Activated CD8-positive, alpha-beta memory T cell treated with anti-CD3 and anti-CD28 coated beads for 24 hours (primary cell): ENCODE measurements at regions not wholly inside any gene's neighbourhood (a gene's known extent, or its start where the extent isn't known, plus 50 kb on each side); places are given as distances from the start of the nearest gene placed in this dataset.

Experiments
- DNase-seq: peaks from one replicate; pipeline ENCODE4 v3.0.0-alpha.2; 2020

DNA sequence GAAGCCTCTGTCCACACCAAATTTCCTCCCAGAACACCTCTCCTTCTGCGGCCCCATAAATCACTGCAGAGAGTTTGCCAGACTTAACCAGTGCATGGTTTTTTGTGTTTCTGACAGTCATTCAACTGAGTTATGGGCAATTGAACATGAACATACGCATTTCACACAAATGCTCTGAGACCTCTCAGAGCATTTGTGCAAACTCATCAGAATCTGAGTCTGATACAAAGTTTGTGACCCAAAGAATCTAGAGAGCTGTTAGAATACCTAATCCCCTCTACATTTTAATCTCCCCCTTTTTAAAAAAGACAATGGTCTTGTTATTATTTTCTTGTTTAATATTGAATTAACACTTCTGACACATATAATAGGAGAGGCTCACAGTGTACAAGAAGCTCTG lies 416.9 kb upstream of the SMARCA2 start:
- DNase-seq: no peak

DNA sequence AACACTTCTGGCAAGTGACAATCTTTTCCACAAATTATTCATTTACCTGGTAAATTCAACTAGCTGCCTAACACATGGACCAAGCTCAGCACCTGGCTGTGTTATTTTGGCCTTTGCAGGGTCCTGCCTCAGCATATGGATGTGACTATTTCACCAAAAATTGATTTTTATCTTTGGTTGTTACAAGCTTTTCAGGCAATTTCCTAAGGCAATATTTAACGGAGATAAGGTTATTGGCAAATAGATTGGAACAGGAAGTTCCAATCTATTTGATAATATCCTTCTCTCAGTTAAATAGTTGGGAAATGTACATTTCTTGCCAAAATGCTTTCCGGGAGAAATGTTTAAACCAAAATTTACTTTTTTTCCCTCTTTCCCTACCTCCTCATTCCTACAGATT lies 415.2 kb upstream of the SMARCA2 start:
- no peak for DNase-seq

DNA sequence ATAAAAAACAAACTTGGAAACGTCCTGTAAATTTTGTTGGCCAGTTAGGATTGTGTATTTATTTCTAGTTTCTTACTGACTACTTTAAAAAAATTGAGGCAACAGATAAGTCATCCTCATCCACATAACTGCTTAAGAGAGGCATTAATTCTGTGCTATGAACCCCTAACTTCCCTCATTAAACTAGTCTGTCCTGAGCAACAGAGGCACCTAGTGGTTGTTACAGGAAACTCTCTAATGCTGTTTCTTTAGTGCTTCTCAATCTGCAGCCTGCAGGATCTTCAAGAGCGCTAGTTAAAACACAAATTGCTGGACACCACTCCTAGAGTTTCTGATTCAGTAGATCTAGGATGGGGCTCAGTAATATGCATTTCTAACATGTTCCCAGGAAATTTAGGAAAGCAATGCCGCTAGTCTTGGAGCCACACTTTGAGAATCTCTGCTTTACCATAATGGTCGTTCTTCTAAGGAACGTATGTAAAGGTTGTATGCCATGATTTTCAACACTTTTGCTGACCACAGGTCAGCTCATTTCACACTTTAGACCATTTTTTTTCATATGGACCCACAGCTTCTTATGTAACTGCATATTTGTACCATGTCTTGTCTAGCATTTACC lies 410.1 kb upstream of the SMARCA2 start:
- no peak for DNase-seq

DNA sequence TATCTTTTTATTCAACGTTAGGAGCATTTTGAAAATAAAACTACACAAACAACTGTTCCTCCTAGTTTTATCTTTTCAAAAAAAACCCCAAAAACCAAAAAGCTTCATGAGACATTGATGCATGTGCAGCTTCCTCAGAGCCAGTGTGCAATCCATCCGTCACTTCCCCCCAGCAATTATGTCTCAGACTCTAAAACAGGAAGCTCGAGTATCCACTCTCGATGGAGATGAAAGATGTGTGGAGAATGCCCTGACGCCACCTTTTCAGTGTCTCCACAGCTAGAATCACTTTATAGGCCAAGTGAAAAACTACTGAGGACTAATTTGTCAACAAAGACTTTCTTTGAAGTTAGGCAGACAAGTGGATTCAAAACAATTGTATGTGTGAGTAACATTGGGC lies 408.9 kb upstream of the SMARCA2 start:
- no peak for DNase-seq

DNA sequence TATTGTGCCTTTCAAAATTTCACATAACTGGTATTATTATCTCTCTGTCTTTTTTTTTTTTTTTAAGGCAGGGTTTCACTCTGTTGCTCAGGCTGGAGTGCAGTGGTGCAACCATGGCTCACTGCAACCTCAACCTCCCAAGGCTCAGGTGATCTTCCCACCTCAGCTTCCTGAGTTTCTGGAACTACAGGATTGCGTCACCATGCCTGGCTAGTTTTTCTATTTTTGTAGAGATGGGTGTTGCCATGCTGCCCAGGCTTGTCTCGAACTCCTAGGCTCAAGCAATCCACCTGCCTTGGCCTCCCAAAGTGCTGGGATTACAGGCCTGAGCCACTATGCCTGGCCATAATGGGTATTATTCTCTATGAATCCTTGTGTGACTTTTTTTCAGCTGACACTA lies 402.3 kb upstream of the SMARCA2 start:
- no peak for DNase-seq

DNA sequence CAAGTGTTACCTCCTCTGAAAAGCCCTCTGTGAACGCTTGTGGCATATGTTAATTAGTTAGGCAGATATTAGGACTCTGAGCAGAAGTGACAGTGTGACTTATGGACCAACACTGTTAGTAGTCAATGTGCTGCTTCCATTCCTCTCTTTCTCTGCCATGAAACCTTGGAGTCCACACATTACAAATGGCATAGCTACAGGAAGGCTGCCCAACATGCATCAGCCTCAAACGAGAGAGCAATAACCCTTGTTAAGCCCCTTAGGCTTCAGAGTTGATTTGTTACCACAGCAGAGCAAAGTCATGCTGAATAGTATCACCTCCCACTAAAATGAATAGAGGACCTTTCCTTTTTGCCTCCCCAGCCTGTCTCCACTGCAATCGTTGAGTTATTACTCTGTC lies 397.7 kb upstream of the SMARCA2 start:
- no peak for DNase-seq

DNA sequence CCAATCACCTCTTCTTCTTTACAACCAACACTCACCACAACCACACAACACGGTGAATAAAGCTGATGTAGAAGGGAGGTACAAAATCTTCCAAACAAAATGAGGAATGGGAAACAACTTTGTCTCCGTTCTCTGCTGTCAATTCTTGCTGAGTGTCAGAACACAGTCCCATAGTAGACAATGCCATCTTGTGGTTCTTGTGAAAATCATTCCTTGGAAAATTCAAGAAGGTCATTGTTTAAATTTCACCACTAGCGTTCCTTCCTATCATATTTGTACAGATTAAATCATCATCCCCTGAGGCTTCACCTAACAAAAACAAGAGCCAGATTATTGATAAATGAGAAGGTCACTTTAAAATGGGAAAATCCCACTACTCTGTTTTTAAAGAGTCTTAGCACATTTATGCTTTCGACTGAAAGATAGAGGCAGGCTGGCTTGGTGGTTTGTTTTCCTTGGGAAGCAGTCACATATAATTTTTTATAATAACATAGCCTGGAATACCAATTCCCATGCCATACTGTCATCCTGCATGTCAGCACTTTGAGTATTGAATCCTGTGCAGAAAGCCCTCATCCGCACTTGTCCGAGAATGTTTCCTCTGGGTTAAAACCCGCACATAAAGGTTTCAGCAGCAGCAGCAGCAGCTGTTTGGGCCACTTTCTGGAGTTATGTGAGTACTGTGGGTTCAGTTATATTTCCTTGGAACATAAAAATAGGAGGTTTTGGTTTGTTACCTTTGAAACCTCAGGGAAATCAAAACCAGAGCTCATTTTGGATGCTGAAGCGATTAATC lies 395.0 kb upstream of the SMARCA2 start:
- DNase-seq: no peak

DNA sequence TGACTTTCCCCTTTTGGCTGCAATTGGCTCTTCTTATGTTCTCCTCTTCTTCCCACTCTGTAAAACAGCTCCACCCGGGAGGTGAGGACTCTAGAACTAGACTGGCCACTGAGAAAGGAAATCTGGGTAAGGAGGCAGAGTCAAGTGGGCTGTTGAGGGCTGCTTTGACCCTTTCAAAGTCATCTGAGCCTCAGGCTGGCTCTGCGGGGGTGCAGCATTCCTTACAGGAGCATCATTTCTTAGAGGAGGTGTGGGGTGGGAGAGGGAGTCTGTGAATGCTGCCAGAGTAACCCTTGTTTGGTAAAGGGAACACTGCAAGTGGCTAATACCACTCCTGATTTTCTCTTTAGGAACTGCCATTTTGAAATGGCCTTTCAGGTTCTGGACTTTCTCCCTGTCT lies 377.7 kb upstream of the SMARCA2 start:
- no peak for DNase-seq

DNA sequence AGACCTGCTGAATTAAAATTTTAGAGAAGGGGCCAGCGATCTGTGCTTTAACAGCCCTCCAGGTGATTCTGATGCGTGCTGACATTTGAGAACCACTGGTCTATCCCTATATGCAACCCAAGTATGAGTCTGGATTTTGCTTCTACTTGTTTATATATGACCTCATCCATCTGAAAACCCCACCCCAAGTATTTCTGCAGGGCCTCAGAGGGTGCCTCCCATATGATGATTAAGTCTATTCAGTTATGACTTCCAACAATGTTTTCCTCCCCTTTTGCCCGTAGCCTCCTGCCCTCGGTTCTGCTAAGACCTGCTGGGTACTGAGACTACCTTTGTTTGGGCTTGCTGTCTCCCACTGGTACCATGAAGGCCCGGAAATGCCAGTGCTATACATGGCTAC lies 376.0 kb upstream of the SMARCA2 start:
- DNase-seq: no peak

DNA sequence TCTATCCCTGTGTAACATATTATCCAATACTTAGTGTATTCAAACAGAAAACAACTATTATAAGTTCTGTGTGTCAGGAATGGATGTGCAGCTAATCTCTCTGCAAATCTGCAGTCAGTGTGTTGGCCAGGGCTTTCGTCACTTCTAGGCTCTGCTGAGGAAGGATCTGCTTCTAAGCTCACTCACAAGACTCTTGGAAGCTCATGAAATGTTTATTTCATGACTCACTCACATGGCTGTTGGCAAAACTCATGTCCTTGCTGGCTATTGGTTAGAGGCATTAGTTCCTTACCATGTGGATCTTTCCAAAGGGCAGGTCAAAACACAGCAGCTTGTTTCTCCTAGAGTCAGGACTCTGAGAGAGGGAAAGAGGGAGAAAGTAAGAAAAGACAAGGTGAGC lies 367.4 kb upstream of the SMARCA2 start:
- DNase-seq: no peak

DNA sequence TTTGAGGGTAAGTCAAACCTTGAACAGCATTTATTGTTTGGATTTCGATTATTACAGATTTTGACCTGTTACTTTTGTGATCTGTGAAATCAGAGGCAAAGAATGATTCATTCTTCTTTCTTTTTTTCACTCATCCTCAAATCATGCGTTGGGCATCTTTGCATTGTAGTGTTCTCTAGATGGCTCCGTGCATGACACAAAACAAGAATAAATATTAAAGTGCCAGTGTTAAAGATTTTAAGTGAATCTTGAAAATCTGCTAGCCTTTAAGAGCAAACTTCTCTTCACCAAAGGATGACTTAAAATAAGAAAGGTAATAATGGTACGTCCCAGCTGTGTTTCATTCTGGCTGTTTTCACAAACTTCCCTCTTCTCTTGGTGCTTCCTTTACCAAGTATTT lies 361.9 kb upstream of the SMARCA2 start:
- DNase-seq: no peak

DNA sequence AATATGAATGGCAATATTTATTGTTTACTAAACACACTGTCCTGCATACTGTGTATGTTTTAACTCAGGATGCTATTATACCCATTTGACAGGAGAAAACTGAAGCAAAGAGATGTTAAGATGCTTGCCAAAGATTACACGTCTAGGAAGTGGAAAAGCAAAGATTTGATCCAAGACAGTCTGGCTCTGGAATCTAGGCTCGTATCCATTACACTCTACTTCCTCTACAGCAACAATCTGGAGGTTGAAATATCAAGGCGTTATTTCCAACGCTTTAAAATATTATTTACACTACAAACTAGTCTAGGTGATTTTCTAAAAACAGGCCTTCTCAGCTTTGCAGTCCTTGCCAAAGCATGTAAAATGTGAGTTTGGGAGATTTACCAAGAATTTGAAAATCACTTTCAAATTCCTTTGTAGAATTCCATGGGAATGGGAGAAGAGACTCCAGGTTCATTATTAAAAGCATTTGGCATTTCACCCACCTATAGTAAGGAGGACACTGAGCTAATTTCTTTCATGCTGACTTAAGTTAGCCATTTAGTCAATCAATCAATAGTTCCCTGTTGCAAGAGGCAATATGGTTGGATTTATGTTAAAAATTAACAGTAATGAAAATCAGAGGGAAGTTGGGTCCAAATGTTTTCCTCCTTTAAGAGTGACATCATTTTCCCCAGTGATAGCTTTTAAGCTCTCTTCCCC lies 356.3 kb upstream of the SMARCA2 start:
- no peak for DNase-seq

DNA sequence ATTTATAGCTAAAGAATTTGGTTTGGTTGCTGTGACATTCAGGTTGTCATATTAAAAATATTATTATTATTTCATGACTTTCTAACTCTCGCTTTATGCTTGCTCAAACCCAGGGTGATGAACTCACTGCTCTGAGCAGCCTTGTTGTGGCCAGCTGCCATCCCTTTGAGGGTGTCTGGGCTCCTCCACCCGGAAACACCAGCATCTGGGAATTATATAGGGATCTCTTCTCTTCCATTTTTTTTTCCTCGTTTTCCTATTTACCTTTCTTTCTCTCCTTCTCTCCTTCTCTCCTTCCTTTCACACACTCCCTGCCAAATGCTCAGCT lies 355.8 kb upstream of the SMARCA2 start:
- DNase-seq: no peak

DNA sequence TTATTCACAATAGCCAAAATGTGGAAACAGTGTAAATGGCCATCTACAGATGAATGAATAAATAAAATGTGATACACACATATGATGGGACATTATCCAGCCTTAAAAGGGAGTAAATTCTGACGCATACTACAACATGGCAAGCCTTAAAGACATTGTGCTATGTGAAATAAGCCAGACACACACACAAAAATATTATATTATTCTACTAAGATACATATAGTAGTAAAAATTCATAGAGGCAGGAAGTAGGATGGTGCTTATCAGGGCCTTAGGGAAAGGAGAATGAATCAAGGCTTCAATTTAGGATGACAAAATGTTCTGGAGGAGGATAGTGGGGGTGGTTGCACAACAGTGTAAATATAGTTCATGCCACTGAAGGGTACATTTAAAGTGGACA lies 346.7 kb upstream of the SMARCA2 start:
- DNase-seq: no peak

DNA sequence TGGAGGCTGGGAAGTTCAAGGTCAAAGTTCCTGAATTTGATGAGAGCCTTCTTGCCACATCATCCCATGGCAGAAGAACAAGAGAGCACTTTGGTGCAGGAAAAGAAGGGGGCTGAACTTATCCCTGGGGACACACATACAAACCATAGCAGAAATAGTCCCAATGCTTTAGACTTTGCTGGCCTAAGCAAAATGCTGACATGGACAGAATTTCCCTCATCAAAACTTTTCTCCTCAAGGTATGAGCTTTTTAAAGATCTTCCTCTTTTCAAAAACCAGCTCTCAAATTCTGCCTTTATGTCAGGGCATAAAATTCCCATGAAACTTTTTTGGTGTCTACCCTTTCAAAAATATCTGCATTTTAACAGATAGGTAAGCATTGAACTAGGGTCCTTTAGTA lies 341.8 kb upstream of the SMARCA2 start:
- DNase-seq: no peak

DNA sequence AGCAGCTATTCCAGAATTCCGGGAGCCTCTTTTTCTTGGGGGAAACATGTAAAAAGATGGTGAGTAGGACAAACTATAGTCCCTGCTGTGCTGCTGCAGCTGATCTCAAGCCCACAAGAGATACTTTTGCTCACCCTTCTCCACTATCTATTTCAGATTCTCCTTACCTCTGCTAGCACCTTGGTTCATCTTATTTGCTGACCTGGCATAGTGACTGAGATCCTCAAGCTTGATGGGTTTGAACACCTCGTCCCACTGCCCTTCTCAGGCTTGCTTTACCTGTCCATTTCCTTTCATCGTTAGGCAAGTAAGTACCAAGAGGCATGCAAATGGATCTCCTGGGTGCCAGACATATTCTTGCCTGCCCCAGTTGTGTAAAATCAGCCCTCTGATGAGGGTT lies 338.4 kb upstream of the SMARCA2 start:
- DNase-seq: no peak

DNA sequence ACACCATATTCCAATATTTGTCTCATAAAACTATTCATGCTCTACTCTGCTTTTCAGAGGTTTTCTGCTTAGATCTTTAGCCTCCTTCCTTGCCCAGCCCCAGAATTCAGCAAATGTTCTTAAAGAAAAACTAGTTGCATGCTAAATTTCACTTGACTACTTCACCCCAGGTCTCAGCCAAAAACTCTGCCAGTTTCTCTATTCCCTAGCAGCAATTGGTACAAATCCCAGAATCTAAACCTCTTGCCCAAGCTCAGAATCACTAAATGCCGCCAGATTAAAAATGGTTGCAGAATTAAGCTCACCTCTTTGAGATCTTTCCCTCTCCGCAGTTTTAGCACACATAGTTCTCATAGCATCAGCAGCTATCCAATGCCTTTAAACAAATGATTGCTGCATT lies 331.2 kb upstream of the SMARCA2 start:
- DNase-seq: no peak

DNA sequence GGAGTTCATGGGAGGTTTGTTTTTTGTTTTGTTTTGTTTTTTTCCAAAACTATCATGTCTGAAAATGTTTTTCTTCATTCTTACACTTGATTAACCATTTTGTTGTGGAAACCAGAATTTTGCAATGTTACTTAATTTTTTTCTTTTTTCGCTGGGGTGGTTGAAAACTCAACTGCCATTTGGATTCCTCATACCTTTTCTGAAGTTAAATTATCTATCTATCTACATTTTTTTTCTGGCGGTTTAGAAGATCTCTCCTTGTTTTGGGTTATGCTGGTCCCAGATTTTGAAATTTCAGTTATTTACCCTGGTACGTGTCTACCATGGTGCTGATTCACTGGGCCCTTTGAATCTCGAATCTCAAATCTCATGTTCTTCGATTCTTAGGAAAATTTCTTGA lies 316.2 kb upstream of the SMARCA2 start:
- DNase-seq: no peak

DNA sequence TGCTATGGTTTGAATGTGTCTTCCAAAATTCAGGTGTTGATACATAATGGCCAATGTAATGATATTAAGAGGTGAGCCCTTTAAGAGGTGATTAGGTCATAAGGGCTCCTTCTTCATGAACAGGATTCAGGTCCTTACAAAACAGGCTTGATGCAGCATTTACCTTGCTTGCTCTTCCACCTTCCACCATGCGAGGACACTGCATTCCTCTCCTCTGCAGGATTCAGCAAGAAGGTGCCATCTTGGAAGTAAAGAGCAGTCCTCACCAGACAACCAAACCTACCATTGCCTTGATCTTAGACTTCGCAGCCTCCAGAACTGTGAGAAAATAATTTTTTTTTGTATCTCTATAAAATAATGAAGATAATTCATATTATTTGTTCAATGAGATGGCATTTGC lies 314.0 kb upstream of the SMARCA2 start:
- no peak for DNase-seq

DNA sequence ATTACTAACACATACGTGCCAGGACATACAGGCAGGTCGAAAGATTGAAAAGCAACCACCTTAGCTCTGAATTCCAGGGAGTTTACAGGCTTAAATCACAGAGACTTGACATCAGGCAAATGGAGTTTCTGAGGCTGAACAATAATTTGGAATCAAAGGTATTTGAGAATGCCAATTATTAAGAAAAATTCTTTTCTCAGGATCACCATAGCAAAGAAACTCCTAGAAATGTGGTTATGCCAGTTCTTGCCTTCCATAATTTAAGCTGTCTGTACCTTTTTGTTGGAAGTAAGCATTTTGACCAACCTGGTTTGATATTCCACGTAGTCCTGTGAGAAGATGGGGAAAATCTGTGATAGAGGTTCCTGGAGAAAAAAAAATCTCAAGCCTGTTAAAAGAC lies 312.4 kb upstream of the SMARCA2 start:
- DNase-seq: no peak

DNA sequence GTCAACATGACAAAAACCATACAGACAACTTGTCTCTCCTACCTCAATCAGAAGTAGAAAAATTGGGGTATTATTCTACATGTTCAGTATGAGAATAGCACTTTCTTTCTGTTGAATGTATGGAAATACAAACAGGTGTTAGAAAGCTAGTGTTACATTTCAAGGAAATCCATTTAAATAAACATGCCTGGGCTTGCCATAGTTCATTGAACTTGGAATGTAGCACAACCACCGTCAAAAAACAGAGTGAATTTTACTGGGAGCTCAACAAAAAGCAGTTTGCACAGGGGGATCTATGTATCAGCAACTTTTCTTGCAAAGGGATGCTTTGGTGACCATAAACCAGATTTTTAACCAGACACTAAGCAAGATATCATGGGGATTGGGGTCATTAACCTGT lies 307.9 kb upstream of the SMARCA2 start:
- no peak for DNase-seq

DNA sequence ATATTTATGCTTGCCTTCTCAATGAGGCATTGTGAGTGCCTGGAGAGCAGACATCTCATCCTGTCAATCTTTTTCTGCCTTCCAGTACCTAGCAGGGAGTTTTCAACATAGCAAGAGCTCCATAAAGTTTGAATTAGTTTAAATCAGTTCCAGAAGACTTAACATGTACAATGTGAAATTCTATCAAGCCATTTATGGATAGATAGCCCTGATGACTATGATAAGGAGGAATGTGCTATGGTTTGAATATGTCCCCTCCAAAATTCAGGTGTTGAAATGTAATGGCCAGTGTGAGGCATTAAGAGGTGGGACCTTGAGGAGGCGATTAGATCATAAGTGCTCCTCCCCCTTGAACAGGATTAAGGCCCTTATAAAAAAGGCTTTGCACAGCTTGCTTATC lies 306.9 kb upstream of the SMARCA2 start:
- DNase-seq: no peak

DNA sequence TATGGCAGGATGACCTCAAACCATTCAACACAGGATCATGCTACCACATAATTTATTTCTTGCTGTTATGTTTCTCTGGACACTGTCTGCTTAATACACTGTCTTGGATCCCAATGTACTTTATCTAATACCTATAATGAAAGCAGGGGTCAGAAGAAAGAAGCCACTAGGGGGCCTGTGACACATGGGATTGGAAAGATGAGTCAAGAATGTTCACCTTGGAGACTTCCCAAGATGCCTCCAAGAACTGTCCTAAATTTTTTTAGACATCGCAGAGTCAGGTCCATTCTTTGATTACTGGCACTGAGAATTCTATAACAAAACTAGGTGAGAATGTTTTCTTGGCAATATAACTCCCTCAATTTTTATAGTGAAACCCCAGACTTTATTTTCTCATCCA lies 305.8 kb upstream of the SMARCA2 start:
- DNase-seq: no peak

DNA sequence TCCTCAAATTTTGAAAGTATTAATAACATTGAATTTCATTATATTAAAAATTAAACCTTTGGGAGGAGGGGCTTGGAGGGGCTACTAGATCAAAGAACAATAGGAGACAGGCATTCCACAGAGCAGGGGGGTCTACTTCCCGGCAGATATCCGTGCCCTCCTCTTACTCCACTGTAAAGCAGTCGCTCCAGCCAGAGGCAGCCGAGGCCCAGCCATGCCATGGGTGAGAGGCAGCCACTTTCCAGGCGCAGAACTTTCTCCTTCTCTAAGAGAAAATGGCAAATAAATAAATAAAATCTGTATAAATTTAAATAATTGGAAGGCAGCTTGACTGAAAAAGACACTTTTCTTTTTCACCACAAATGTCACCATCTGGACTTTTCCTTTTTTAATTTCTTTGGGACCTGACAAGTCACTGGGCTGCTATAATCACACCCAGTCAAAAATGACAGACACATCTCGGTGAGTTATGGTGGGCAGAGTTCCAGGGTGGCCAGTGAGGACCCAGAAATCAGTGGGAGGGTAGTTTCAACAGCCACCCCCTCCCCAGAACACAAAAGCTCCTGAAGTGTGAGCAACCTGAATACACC lies 302.2 kb upstream of the SMARCA2 start:
- no peak for DNase-seq
